ENCODE measurements at regions not wholly inside any gene's neighbourhood (a gene's known extent, or its start where the extent isn't known, plus 50 kb on each side); places are given as distances from the start of the nearest gene placed in this dataset.

- DNase-seq = no peak
Observed at GRCh38 chr4:186360551-186360950, 94.6 kb downstream of the F11 start.

- DNase-seq = no peak
Observed at GRCh38 chr4:186351668-186352194, 85.7 kb downstream of the F11 start.

- DNase-seq = no peak
Observed at GRCh38 chr4:186348433-186348832, 82.4 kb downstream of the F11 start.

- no peak for DNase-seq
Observed at GRCh38 chr4:186347743-186348142, 81.8 kb downstream of the F11 start.

- DNase-seq = no peak
Observed at GRCh38 chr4:186345184-186345583, 79.2 kb downstream of the F11 start.

- DNase-seq = no peak
Observed at GRCh38 chr4:186342582-186342981, 76.6 kb downstream of the F11 start.

- no peak for DNase-seq
Observed at GRCh38 chr4:186341655-186342054, 75.7 kb downstream of the F11 start.
